Transverse colon (tissue), 4 donors: ENCODE measurements at regions not wholly inside any gene's neighbourhood (a gene's known extent, or its start where the extent isn't known, plus 50 kb on each side); places are given as distances from the start of the nearest gene placed in this dataset.

Experiments
- DNase-seq: peaks from one replicate; pipeline ENCODE4 v3.0.0-alpha.2; 2019
- H3K27ac ChIP-seq, 4 donors: fragments of 200-600 bp; sonication (generic); 2 replicates each; pipeline ENCODE4 v1.5.1; 2016 to 2018; ENCODE audit warnings: inconsistent platforms in 4 of 4
- H3K27me3 ChIP-seq: fragments of 200-600 bp; sonication (generic); 2 replicates; pipeline ENCODE4 v1.5.1; 2017; ENCODE audit warnings: inconsistent platforms
- H3K36me3 ChIP-seq, 4 donors: fragments of 200-600 bp; sonication (generic); 2 replicates each; pipeline ENCODE4 v1.5.1; 2017 to 2019; ENCODE audit warnings: inconsistent platforms in 4 of 4
- H3K4me1 ChIP-seq, 4 donors: fragments of 200-600 bp; sonication (generic); 2 replicates each; pipeline ENCODE4 v1.5.1; 2017 to 2020; ENCODE audit warnings: inconsistent platforms in 4 of 4
- H3K4me3 ChIP-seq, 4 donors: fragments of 200-600 bp; sonication (generic); 1 replicate in 1 of 4; 2 replicates in 3 of 4; pipeline versions ENCODE4 v1.5.1 to v1.6.1; 2017 to 2019; ENCODE audit warnings: inconsistent platforms in 4 of 4
- H3K9me3 ChIP-seq, 2 donors: fragments of 200-600 bp; sonication (generic); 2 replicates each; pipeline ENCODE4 v1.5.1; 2017 to 2019; ENCODE audit warnings: inconsistent platforms in 2 of 2
- CTCF ChIP-seq, 5 experiments: fragments of 200-600 bp in 3 of 5; fragments of 450-650 bp in 2 of 5; sonication (generic) in 3 of 5; IDR thresholded peaks; 1 replicate in 2 of 5; 2 replicates in 3 of 5; pipeline ENCODE4 v1.5.1; 2016 to 2017; ENCODE audit warnings: antibody characterized with exemption in 5 of 5, inconsistent platforms in 3 of 5, mild to moderate bottlenecking in 2 of 5, moderate library complexity in 1 of 5
- EP300 ChIP-seq: sonication (generic); formaldehyde crosslinking; IDR thresholded peaks from one replicate; pipeline ENCODE4 v1.6.1; 2017; ENCODE audit warnings: antibody characterized with exemption, low read depth
- POLR2A ChIP-seq: fragments of 450-650 bp; IDR thresholded peaks from one replicate; pipeline ENCODE4 v1.6.1; 2016; ENCODE audit warnings: antibody characterized with exemption, mild to moderate bottlenecking, moderate library complexity
- POLR2AphosphoS5 ChIP-seq, 3 donors: sonication (generic); formaldehyde crosslinking; IDR thresholded peaks; one replicate each; pipeline ENCODE4 v1.6.1; 2016; ENCODE audit warnings: antibody characterized with exemption in 3 of 3
- WGBS, 2 donors: methylation state at CpG; one replicate each; pipeline ENCODE4 v1.1.5; 2018; ENCODE audit warnings: low coverage in 1 of 2; 5-methylcytosine and 5-hydroxymethylcytosine counted together
- in situ Hi-C, 4 donors: fragments of 200-750 bp; cut with MboI; loops; one replicate each; pipeline versions ENCODE4 v1.15.0 to v1.15.1; 2017; ENCODE audit warnings: low sequenced_read_pairs in 3 of 4, low pct_ligation_motif_present in 1 of 4, low pct_unique_long_range_greater_than_20kb in 1 of 4
- intact Hi-C: fragments of 100-400 bp; cut with DNase I; formaldehyde crosslinking; loops from one replicate; pipeline ENCODE4 v1.15.1; 2023; ENCODE audit warnings: low total_unique reads

GRCh38 chr6:25173951-25174474 is 105.2 kb upstream of the CARMIL1 start:
- in situ Hi-C loops (no loop called here), intact Hi-C loops (no loop called here)
- Histone ChIP-seq H3K27me3 (no peaks in the 10 kb centered on the region), H3K9me3 (no peaks in the 10 kb centered on the region), H3K36me3 (no peaks in the 10 kb centered on the region), H3K27ac (peak overlapping the region; percentile 57 to 80 (median 68)), H3K4me3 (no peak overlapping the region), H3K4me1 (peaks cover 10 to 60% (median 27%) of the 10 kb centered on the region in 4 donors)
- no peak for DNase-seq
- peak; percentile 29 to 48 (median 46) for TF ChIP-seq POLR2AphosphoS5 (IDR thresholded peaks at IDR 0.05)
- TF ChIP-seq POLR2A = no peak
- no peak for TF ChIP-seq CTCF (IDR thresholded peaks at IDR 0.05)
- no peak for TF ChIP-seq EP300
- 50 to 54% methylated on average over 1 to 4 of the region's 4 CpGs for WGBS, 2 donors

GRCh38 chr6:25174678-25175077 is 104.5 kb upstream of the CARMIL1 start:
- H3K9me3 ChIP-seq = no peaks in the 10 kb centered on the region
- H3K4me1 ChIP-seq = peaks cover 10 to 55% (median 28%) of the 10 kb centered on the region in 4 donors
- H3K27ac ChIP-seq = peak overlapping the region; percentile 57 to 80 (median 68)
- DNase-seq = no peak
- intact Hi-C loops (no loop called here), in situ Hi-C loops (no loop called here)
- no peaks in the 10 kb centered on the region for H3K27me3 ChIP-seq
- no peak overlapping the region for H3K4me3 ChIP-seq
- TF ChIP-seq EP300 = no peak
- TF ChIP-seq POLR2AphosphoS5 (IDR thresholded peaks at IDR 0.05) = no peak
- no peak for TF ChIP-seq POLR2A
- TF ChIP-seq CTCF (IDR thresholded peaks at IDR 0.05) = no peak
- H3K36me3 ChIP-seq = no peaks in the 10 kb centered on the region
- WGBS, 2 donors = 86% methylated on average over 6 of the region's 6 CpGs

- no peaks in the 10 kb centered on the region for H3K36me3 ChIP-seq
- H3K4me3 ChIP-seq = no peak overlapping the region
- DNase-seq = peak; percentile 36
- in situ Hi-C loops (no loop called here), intact Hi-C loops (no loop called here)
- 38 to 50% methylated on average over 3 to 6 of the region's 6 CpGs for WGBS, 2 donors
- H3K9me3 ChIP-seq = no peaks in the 10 kb centered on the region
- H3K4me1 ChIP-seq = peaks cover 10 to 49% (median 27%) of the 10 kb centered on the region in 4 donors
- H3K27me3 ChIP-seq = no peaks in the 10 kb centered on the region
- H3K27ac ChIP-seq = peak overlapping the region; percentile 52 to 80 (median 68)
- TF ChIP-seq EP300 (no peak), POLR2AphosphoS5 (IDR thresholded peaks at IDR 0.05) (peak in 1 of 3 donors; percentile 24)
Measured at GRCh38 chr6:25175196-25175595, 104.0 kb upstream of the CARMIL1 start.

GRCh38 chr6:25175681-25176080 is 103.5 kb upstream of the CARMIL1 start:
- H3K4me3 ChIP-seq = no peak overlapping the region
- DNase-seq = no peak
- H3K9me3 ChIP-seq = no peaks in the 10 kb centered on the region
- no peaks in the 10 kb centered on the region for H3K36me3 ChIP-seq
- intact Hi-C loops = no loop called here
- no peaks in the 10 kb centered on the region for H3K27me3 ChIP-seq
- in situ Hi-C loops = no loop called here
- peak overlapping the region; percentile 52 to 80 (median 68) for H3K27ac ChIP-seq
- H3K4me1 ChIP-seq = peaks cover 10 to 49% (median 27%) of the 10 kb centered on the region in 4 donors
- 74% methylated on average over 2 of the region's 2 CpGs; no CpG with 5 or more reads in 1 of the 2 donors for WGBS, 2 donors
- TF ChIP-seq EP300 (no peak), POLR2AphosphoS5 (IDR thresholded peaks at IDR 0.05) (no peak), POLR2A (no peak), CTCF (IDR thresholded peaks at IDR 0.05) (no peak)

GRCh38 chr6:25176466-25176865 is 102.7 kb upstream of the CARMIL1 start:
- no peak for DNase-seq
- no peaks in the 10 kb centered on the region for H3K9me3 ChIP-seq
- no peak overlapping the region for H3K4me3 ChIP-seq
- peak overlapping the region in 1 of 4 donors; percentile 80 for H3K27ac ChIP-seq
- intact Hi-C loops = no loop called here
- H3K36me3 ChIP-seq = no peaks in the 10 kb centered on the region
- in situ Hi-C loops = no loop called here
- TF ChIP-seq POLR2A = no peak
- TF ChIP-seq CTCF (IDR thresholded peaks at IDR 0.05) = no peak
- no peak for TF ChIP-seq POLR2AphosphoS5 (IDR thresholded peaks at IDR 0.05)
- no peak for TF ChIP-seq EP300
- H3K4me1 ChIP-seq = peaks cover 10 to 49% (median 27%) of the 10 kb centered on the region in 4 donors
- H3K27me3 ChIP-seq = no peaks in the 10 kb centered on the region
